ENCODE measurements at regions not wholly inside any gene's neighbourhood (a gene's known extent, or its start where the extent isn't known, plus 50 kb on each side); places are given as distances from the start of the nearest gene placed in this dataset.
"Not testable (repeated sequence)": the region's sequence is repeated elsewhere in the genome, so short reads cannot be mapped to it uniquely, and the experiment has no call there.

DNA sequence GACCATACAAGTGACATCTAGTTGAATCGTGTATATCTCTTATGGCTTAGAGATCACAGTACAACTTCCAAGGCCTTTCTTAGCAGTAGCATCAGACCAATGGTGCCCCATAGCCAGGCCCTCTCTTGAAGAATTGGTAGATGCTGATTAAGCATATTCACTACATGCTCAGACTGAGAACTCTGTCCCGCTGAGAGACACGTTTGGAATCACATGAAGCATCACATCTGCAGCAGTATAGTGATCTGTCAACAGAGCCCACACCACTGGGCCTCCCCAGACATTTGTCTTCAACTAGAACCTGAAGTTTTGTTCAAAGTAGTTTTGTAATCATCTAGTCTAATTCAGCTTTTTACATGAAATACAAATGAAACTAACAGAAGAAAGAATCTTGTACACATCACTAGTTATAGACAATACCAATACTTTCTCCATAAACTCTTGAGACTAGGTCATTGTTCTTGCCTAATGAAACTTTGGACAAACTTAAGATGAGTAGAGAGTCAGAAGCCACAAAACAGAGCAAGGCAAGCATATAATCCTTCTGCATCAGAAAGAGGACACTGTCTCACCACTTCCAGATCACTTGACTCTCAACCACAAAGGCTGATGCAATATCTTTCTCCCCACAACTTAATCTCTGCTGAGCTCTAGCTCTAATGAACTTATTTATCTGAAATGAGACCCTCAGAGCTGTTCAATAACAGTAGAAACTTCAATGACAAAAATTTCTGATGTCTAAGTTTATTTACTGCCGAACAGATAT, 182.7 kb downstream of the TBX18 start:
- no peak for DNase-seq (ENCODE audit: low read depth, low spot score)

DNA sequence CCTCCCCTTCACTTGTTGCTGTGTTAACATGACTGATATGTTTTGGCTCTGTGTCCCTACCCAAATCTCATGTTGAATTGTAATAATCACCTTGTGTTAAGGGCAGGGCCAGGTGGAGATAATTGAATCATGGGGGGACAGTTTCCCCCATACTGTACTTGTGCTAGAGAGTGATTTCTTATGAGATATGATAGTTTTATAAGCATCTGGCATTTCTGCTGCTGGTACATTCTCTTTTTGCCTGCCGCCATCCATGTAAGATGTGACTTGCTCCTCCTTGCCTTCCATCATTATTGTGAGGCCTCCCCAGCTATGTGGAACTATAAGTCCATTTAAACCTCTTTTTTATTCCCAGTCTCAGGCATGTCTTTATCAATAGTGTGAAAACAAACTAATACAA, 185.0 kb downstream of the TBX18 start:
- no peak for DNase-seq (ENCODE audit: low read depth, low spot score)

- DNase-seq (ENCODE audit: low read depth, low spot score) = no peak
These were observed 188.4 kb downstream of the TBX18 start for GRCh38 chr6:84576029-84576428.

DNA sequence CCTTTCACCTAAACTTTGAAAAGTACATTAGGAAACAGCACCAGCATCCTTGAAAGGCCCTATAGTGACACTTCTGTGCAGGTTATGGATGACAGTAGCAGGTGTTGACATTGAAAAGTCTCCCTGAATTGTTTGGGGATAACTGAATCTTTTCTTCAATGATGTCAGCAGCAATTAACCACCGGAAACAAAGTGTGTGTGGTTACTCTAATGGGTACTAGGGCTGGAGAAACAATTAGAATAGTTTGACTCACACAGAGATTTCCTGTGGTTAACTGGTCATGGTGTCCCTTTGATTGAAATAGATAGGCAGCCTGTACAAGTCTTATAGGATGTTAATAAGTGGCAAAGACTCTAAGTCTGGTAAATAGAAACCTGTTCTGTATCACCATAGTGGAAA, 189.1 kb downstream of the TBX18 start:
- DNase-seq (ENCODE audit: low read depth, low spot score) = no peak

GRCh38 chr6:84569882-84570281, 194.5 kb downstream of the TBX18 start:
- no peak for DNase-seq (ENCODE audit: low read depth, low spot score)

- DNase-seq (ENCODE audit: low read depth, low spot score) = no peak
These were observed 195.4 kb downstream of the TBX18 start for GRCh38 chr6:84568971-84569370.

DNA sequence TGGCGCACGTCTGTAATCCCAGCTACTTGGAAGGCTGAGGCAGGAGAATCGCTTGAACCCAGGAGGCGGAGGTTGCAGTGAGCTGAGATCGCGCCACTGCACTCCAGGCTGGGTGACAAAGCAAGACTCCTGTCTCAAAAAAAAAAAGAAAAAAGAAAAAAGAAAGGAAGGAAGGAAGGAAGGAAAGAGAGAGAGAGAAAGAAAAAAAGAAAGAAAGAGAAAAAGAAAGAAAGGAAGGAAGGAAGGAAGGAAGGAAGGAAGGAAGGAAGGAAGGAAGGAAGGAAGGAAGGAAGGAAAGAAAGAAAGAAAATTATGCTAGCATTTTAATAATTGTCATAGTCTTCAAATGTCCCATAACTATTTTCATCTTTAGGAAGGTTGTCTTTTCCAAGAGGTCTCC, 198.7 kb downstream of the TBX18 start:
- DNase-seq (ENCODE audit: low read depth, low spot score) = not testable (repeated sequence)

- no peak for DNase-seq (ENCODE audit: low read depth, low spot score)
These were observed 203.7 kb downstream of the TBX18 start for GRCh38 chr6:84560436-84561390.

DNA sequence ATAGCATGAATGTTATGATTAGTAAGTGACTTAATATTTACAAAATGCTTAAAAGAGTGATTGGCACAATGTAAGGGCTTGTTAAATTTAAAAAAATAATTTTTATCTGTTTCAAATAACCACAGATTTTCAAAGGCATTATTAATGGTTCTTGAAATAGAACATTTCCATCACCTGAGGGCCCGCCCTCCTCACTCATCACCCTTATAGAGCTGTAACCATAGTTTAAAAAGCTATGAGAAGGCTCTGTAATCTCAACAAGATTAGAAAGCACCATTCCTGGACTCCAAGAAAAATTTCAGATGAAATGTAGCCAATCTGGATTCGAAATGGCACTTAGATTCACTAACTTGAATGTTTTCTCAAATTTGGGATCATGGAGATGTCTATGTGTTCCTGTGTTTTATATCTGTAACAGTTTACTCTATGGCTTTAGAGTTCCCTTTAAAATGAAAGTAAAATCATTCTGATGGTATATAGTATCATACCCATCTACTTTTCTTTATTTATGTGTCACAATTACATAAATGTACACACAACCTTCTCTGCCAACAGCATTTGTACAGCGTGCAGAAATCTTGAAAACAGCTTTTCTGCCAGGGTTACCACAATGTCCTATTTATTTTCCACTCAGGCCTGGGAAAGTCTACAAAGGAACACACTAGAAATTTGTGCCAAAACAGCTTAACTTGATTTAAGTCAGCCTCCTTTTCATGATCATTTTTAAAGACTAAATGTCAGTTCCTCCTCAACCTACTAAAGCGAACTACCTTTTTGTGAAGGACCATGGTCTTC, 207.7 kb downstream of the TBX18 start:
- DNase-seq (ENCODE audit: low read depth, low spot score) = no peak

DNA sequence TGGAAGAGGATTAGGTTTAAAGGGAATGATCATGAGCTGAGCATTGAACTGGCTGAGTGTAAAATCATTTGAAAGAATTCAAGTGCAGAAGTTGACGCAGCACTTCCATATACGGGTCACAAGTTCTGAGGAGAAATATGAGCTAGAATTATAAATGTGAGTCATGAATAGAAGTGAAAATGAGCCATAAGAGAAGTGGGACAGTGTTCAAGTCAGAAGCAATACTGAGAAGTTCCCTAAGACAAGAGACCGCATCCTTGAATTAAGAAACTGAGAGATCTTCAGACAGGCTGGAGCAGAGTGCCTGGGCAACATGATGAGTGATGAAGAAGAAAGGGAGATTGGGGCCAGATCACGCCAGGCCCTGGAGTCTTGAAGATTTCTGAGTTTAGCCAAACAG, 209.7 kb downstream of the TBX18 start:
- no peak for DNase-seq (ENCODE audit: low read depth, low spot score)

GRCh38 chr6:84554074-84554473, 210.3 kb downstream of the TBX18 start:
- DNase-seq (ENCODE audit: low read depth, low spot score) = no peak

DNA sequence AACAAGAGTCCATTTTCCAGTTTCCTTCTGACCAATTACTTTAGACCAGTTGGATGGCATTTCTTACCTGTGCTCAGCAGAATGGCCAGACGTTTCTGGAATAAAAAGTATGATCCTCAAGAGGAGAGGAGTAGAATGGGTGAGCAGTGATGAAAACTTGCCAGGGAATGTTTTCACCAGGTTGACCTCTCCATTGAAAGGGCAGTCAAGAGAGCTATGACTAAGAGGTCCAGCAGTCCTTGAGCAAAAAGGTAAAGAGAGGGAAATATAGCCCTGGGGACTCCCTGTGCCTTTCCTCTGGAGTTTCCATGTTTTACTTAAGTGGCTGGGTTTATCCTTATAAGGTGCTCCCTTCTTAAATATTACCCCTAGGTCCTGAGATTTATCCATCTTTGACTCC, 210.9 kb downstream of the TBX18 start:
- no peak for DNase-seq (ENCODE audit: low read depth, low spot score)

DNA sequence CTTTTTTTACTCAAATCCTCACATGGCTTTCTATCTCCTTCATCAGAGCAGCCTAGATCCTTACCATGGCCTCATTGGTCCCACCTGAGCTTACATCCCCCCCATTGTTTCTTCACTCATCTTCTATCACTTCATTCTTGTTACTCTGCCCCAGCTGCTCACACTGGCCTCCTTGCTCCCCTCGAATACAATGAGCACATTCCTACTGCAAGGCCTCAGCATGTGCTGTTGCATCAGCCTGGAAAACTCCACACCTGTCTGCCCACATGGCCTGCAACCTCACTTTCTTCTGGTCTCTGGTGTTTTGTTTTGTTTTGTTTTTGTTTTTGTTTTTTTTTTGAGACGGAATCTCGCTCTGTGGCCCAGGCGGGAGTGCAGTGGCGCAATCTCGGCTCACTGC, 212.6 kb downstream of the TBX18 start:
- no peak for DNase-seq (ENCODE audit: low read depth, low spot score)

DNA sequence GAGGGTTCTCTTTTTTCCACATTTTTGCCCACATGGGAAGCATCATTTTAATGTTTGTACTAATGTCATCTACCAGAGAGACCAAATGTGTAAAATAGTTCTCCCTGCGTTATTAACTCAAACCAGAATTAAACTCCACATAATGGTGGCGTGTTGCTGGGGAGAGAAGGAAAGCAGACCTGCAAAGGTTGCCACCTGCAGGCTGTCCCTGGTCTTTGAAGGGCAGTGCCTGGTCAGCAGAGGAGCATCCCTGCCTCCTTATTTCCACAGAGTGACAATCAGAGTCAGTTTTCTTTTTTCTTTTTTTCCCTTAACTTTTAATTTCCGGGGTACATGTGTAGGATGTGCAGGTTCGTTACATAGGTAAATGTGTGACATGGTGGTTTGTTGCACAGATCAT, 214.5 kb downstream of the TBX18 start:
- DNase-seq (ENCODE audit: low read depth, low spot score) = peak; percentile 10

DNA sequence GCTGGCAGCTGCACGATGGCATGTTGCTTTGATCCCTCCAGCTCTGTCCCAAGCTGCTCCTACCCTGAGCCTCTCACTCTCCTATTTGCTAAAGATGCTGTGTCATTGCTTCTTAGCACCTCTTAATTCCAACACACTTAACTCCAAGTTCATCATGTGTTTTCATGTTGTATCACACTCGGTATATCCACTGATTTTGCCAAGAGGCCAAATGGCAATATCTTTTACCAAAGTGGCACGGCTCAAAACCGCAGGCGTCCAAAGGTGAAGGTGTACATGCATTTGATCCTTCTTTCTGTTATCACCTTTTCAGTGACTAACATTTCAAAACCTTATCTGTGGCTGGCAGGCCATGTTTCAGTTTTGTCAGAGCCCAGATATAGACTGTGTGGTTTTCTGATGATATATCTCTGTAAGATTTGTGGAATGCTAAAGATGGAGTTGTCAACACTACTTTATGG, 217.0 kb downstream of the TBX18 start:
- no peak for DNase-seq (ENCODE audit: low read depth, low spot score)

- DNase-seq (ENCODE audit: low read depth, low spot score) = peak; percentile 3
These were observed 217.9 kb downstream of the TBX18 start for GRCh38 chr6:84546427-84546914.

- DNase-seq (ENCODE audit: low read depth, low spot score) = no peak
These were observed 225.1 kb downstream of the TBX18 start for GRCh38 chr6:84539122-84539856.

- peak; percentile 15 for DNase-seq (ENCODE audit: low read depth, low spot score)
These were observed 227.3 kb downstream of the TBX18 start for GRCh38 chr6:84536885-84537638.

DNA sequence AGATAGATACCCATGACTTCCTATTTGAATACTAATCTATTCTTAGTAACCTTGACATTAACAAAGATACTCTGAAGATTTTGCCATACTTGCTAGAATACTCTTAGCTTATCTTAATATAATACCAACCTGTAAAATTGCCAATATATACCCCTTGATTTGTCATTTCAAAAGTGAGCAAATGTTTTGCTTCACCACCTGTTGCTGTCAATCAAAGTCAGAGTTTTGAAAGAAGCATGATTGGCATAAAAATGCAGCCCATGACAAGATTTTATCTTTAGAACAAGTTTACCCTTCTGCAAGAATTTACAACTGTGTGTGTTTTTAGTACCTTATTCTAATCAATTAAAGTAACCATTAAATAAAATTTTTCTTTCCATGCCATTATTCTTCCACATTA, 236.2 kb downstream of the TBX18 start:
- DNase-seq (ENCODE audit: low read depth, low spot score) = no peak

- no peak for DNase-seq (ENCODE audit: low read depth, low spot score)
These were observed 237.8 kb downstream of the TBX18 start for GRCh38 chr6:84526631-84527030.

Measured in ELF-1 (cell line).